ENCODE measurements at regions not wholly inside any gene's neighbourhood (a gene's known extent, or its start where the extent isn't known, plus 50 kb on each side); places are given as distances from the start of the nearest gene placed in this dataset.

- peak; percentile 89 for ATAC-seq (ENCODE audit: insufficient read depth, low read depth)
- H3K4me2 ChIP-seq (ENCODE audit: insufficient read depth, low read length), result peak overlapping the region; percentile 72
- H2AFZ ChIP-seq (ENCODE audit: low read depth, low read length), result peak overlapping the region; percentile 75
These were observed 232.1 kb downstream of the MAN2A1 start for GRCh38 chr5:109921735-109922380.

GRCh38 chr5:109922381-109922995 is 232.8 kb downstream of the MAN2A1 start:
- peak; percentile 69 for DNase-seq
- no peaks in the 10 kb centered on the region for H3K79me2 ChIP-seq (ENCODE audit: insufficient read depth, low read length)
- ATAC-seq (ENCODE audit: insufficient read depth, low read depth), result peak; percentile 25

More at GRCh38 chr5:109921735-109922380, 232.1 kb downstream of the MAN2A1 start:
- Histone ChIP-seq H3K27ac (ENCODE audit: low read length) (peak overlapping the region; percentile 98), H3K9ac (ENCODE audit: low read depth, low read length) (peak overlapping the region; percentile 63), H3K4me3 (ENCODE audit: low read depth in 1 of 2, low read length in 2 of 2) (peak overlapping the region in 1 of 2 experiments; percentile 49; a peak in 3 of 4 replicates), H3K79me2 (ENCODE audit: insufficient read depth, low read length) (no peaks in the 10 kb centered on the region), H3K27me3 (ENCODE audit: insufficient read depth, low read length, poor library complexity) (no peaks in the 10 kb centered on the region), H4K20me1 (ENCODE audit: insufficient read depth, low read length) (no peaks in the 10 kb centered on the region), H3K9me3 (ENCODE audit: insufficient read depth, low read length, severe bottlenecking) (no peaks in the 10 kb centered on the region), H3K36me3 (ENCODE audit: insufficient read depth, low read length) (no peaks in the 10 kb centered on the region), H3K4me1 (ENCODE audit: insufficient read depth, low read length) (peaks cover 42% of the 10 kb centered on the region)
- TF ChIP-seq CTCF (IDR thresholded peaks at IDR 0.05; ENCODE audit: borderline replicate concordance, extremely low read depth, low read length, poor library complexity, severe bottlenecking) (peak; percentile 72), EZH2 (IDR thresholded peaks at IDR 0.05; ENCODE audit: borderline replicate concordance, low read depth, low read length, severe bottlenecking) (no peak)
- peak; percentile 97 for DNase-seq

GRCh38 chr5:109923205-109923604 is 233.5 kb downstream of the MAN2A1 start:
- Histone ChIP-seq H3K4me1 (ENCODE audit: insufficient read depth, low read length) (peaks cover 42% of the 10 kb centered on the region), H3K27me3 (ENCODE audit: insufficient read depth, low read length, poor library complexity) (no peaks in the 10 kb centered on the region), H3K27ac (ENCODE audit: low read length) (peak overlapping the region; percentile 98), H3K4me3 (ENCODE audit: low read depth in 1 of 2, low read length in 2 of 2) (0 out of 4 replicates have a peak overlapping the region, but pooled peaks of 1 of the 2 experiments have one; percentile 5), H2AFZ (ENCODE audit: low read depth, low read length) (peak overlapping the region; percentile 51), H3K36me3 (ENCODE audit: insufficient read depth, low read length) (no peaks in the 10 kb centered on the region), H3K9me3 (ENCODE audit: insufficient read depth, low read length, severe bottlenecking) (no peaks in the 10 kb centered on the region), H3K79me2 (ENCODE audit: insufficient read depth, low read length) (no peaks in the 10 kb centered on the region), H3K4me2 (ENCODE audit: insufficient read depth, low read length) (peak overlapping the region; percentile 72), H4K20me1 (ENCODE audit: insufficient read depth, low read length) (no peaks in the 10 kb centered on the region), H3K9ac (ENCODE audit: low read depth, low read length) (peak overlapping the region; percentile 63)
- no peak for TF ChIP-seq CTCF (IDR thresholded peaks at IDR 0.05; ENCODE audit: borderline replicate concordance, extremely low read depth, low read length, poor library complexity, severe bottlenecking)
- TF ChIP-seq EZH2 (IDR thresholded peaks at IDR 0.05; ENCODE audit: borderline replicate concordance, low read depth, low read length, severe bottlenecking), result no peak
- DNase-seq (peak; percentile 48), ATAC-seq (ENCODE audit: insufficient read depth, low read depth) (no peak)

More at GRCh38 chr5:109922381-109922995, 232.8 kb downstream of the MAN2A1 start:
- TF ChIP-seq CTCF (IDR thresholded peaks at IDR 0.05; ENCODE audit: borderline replicate concordance, extremely low read depth, low read length, poor library complexity, severe bottlenecking) (peak; percentile 27), EZH2 (IDR thresholded peaks at IDR 0.05; ENCODE audit: borderline replicate concordance, low read depth, low read length, severe bottlenecking) (no peak)
- peak overlapping the region; percentile 72 for H3K4me2 ChIP-seq (ENCODE audit: insufficient read depth, low read length)
- H2AFZ ChIP-seq (ENCODE audit: low read depth, low read length), result peak overlapping the region; percentile 75
- H3K4me3 ChIP-seq (ENCODE audit: low read depth in 1 of 2, low read length in 2 of 2), result peak overlapping the region in 1 of 2 experiments; percentile 49; a peak in 3 of 4 replicates
- peak overlapping the region; percentile 63 for H3K9ac ChIP-seq (ENCODE audit: low read depth, low read length)
- no peaks in the 10 kb centered on the region for H3K27me3 ChIP-seq (ENCODE audit: insufficient read depth, low read length, poor library complexity)
- no peaks in the 10 kb centered on the region for H3K9me3 ChIP-seq (ENCODE audit: insufficient read depth, low read length, severe bottlenecking)
- H3K27ac ChIP-seq (ENCODE audit: low read length), result peak overlapping the region; percentile 98
- no peaks in the 10 kb centered on the region for H4K20me1 ChIP-seq (ENCODE audit: insufficient read depth, low read length)
- no peaks in the 10 kb centered on the region for H3K36me3 ChIP-seq (ENCODE audit: insufficient read depth, low read length)
- H3K4me1 ChIP-seq (ENCODE audit: insufficient read depth, low read length), result peaks cover 42% of the 10 kb centered on the region

All from DND-41 (cell line).